HG02798 (cell line): ENCODE measurements at regions not wholly inside any gene's neighbourhood (a gene's known extent, or its start where the extent isn't known, plus 50 kb on each side); places are given as distances from the start of the nearest gene placed in this dataset.
"Not testable (repeated sequence)": the region's sequence is repeated elsewhere in the genome, so short reads cannot be mapped to it uniquely, and the experiment has no call there.

ENCODE experiments used
- ATAC-seq: cut with Tn5 transposase; IDR thresholded peaks from one replicate; pipeline ENCODE4 v1.9.1; 2021; ENCODE audit warnings: mild to moderate bottlenecking; ENCODE audit not compliant: unreplicated experiment, poor library complexity

DNA sequence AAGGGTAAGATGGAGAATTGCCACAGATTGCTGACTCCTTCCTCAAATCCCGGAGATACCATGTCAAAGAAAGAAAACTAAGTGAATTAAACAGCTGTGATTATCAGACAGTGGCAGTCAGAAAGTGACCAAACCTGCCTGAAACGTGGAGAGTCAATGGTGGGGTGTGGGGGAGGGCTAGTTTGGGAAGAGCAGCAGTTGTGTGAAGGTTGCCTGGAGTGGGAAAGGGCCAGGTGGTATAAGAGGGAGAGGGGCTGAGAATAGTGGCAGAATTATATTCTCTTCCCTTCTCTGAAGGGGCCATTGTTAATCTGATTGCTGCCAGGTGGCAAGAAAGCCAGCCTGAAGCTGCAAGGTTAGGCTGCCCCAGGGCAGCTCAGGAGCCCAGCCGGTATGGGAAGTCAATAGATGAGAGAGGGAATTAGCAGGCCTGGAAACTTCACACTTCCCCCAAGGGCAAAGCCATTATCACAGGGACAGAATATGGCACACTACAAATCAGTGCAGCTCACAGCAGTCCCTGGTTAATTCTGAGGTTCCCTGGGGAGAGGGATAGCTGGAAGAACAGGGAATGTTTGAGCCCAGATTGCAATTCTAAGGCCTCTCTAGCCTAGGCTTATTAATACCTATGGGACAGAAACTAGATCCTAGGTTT, 83.9 kb upstream of the ITGB1 start:
- ATAC-seq: no peak

DNA sequence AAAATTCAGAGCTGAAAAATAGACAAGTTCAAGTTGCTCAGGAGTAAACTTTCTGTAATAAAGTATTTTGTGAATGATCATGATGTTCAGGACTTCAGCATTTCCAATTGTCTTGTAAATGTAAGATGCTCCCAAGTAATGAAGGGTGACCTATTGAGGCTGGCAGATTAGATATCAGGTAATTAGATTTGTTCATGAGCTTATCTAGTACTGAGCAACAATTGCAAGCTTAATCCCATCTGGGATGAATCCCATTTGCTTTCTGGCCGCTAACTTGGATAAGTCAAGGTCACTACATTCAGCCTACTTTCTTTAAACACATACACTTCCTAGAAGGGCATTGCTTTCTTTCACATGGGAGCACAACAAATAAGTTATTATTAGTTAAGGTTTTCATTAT, 82.4 kb upstream of the ITGB1 start:
- no peak for ATAC-seq

DNA sequence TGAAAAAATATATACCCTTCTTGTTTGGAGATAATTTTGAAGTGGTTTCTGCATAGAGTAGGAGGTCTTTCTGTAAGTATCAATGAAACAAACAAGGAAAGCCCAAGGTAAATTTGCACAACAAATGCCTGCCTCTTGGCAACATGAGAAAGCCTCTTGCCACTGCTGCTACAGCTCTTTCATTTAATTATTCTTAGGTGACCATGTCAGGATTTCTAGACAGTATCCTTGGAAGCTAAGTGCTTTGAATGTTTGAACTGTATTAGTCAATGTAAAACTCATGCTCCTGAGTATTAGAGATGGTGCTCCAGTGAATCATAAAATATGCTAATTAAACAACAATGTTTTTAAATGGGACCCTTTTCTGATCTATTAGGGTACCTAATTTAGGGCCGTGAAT, 81.2 kb upstream of the ITGB1 start:
- ATAC-seq: no peak

DNA sequence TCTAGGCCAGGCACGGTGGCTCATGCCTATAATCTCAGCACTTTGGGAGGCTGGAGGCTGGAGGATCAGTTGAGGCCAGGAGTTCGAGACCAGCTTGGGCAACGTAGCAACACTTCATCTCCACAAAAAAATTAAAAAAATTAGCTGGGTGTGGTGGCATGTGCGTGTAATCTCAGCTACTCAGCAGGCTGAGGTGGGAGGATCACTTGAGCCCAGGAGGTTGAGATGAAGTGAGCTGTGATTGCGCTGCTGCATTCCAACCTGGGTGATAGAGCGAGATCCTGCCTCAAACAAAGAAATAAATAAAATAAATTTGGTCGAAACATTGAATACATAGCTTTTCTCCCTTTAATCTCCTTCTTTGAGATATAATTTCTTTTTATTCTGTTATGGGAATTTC, 80.6 kb upstream of the ITGB1 start:
- no peak for ATAC-seq

DNA sequence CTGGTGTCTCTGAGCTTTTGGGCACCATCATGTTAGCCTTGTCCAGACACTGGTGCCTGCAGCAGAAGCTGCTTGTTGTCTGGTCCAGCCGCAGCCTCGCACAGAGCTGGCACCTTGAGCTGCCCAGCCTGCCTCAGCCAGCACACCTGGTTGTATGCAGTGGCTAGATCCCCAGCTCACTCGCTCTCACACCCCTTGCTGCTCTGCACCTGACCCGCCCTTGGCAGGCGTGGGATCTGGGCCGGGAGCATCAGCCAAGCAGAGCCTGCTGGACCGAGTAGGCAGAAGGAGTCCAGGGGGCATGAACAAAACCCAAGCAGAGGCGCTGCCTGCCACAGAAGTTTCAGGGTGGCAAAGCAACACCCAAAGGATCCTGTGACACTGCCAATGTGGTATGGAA, 79.7 kb upstream of the ITGB1 start:
- no peak for ATAC-seq

DNA sequence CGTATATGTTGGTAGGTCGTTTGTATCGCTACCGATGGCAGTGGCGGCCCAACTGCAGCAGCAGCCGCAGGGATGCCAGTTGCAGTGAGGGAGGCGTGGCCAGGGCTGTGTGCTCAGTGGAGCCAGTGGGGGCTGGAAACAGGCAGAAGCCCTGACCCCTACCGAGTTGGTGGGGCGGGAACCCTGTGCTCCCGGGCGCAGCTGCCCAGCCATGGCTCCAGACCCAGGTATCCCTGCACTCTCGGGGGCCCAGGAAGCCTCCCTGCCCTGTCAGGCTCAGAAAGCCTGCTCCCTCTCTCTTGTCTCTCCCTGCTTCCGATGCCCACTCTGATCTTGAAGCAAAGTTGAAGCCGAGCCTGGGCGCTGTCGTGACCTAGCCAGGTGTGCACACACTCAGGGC, 78.6 kb upstream of the ITGB1 start:
- no peak for ATAC-seq

DNA sequence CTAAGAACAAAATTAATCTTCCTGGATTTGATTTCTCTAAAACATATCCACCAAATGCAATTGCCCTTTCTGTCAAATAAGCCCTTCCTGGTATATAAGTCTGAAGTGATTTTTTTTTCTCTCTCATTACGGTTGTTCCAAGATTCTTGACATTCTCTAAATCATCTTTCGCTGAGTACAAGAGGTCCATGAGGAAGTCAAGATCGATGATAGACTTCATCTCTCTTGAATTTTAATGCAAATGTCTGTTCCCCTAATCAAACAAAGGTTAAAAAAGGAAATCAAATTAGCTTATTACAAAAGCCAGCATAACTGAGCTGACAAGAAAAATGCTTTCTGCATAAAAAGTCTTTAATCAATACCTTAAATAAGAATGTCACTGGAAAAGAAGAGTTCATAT, 77.4 kb upstream of the ITGB1 start:
- ATAC-seq: no peak

DNA sequence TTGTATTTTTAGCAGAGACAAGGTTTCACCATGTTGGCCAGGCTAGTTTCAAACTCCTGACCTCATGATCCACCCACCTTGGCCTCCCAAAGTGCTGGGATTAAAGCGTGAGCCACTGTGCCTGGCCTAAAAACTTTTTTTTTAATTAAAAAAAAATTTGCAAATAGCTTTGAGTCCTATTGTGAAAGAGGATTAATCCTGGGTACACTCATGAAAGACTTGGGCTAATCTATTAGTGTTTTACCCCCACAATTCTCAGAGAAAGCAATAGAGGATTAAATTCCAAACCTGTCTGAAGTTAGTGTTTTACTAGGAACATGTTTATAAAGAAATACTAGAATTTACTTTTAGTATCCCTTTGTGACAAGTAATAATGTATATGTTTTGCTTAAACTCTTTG, 76.9 kb upstream of the ITGB1 start:
- no peak for ATAC-seq

DNA sequence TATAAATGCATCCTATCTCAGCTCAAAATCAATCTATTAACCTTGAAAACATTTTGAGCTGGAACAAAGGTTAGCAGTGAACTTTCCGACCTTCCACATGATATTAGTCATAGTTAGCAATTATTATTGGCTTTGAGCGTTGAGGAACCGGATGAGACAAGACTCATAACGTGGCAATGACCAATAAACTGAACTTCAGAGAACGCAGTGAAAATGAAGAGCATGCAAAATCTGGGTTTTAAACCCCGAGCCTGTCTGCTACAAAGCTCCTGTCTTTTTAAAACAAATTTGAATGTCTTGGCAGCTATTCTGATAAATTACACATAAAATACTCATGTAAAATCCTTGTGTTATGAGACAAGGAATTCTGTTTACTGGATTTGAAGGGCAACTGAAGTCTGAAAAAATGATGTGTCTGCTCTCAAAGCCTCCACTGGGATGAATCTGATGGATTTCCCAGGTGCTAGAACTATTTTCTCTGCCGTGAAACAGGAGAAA, 74.7 kb upstream of the ITGB1 start:
- no peak for ATAC-seq

DNA sequence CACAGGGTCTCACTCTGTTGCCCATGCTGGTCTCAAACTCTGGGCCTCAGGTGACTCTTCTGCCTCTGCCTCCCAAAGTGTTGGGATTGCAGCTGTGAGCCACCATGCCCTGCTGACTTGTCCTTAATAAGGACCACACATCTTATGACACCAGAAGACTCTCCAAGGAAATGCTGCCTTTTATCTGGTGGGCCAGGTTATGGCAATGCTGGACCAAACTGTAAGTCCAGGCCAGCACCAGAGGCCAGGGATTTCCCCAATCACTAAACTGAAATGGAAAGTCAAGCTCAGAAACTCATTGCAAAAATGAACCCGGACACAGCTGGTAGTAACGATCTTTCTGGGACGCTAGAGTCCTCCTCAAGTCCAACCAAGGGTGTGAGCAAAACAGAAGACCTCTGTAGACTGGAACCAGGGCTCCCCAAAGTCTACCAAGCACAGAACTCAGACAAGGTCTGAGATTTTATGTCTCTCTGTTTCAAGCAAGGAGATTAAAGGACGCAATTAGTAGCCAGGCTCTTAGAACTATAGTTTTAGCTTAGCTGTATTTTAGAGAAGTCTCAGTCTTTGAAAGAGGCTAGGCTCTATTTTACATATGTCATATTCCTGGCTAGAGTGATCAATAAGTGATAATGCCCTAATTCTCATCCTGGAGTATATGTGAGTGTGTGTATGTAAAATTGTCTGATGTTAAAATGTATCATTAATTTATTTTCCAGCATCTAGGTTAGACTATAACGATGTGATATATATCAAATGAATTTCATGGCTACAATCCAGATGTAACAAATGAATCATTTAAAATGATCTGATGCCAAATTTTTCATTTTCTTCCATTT, 74.0 kb upstream of the ITGB1 start:
- ATAC-seq: no peak

DNA sequence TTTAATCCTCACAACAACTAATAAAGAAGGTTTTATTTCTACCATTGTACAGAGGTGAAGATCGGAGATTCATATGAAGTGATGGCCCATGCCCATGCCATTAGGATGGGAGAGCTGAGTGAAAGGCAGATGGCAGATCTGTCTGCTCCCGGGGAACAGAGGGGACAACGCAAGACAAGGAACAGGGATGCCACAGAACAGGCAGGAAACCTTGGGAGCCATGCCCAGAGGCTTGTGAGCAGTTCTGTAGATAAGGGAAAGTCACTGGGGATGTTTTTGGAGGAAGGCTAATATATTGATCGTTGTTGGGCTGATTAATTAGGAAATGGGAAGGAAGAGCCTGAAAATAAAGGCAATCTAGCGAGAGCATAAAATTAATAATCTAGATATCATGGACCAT, 73.1 kb upstream of the ITGB1 start:
- ATAC-seq: no peak

DNA sequence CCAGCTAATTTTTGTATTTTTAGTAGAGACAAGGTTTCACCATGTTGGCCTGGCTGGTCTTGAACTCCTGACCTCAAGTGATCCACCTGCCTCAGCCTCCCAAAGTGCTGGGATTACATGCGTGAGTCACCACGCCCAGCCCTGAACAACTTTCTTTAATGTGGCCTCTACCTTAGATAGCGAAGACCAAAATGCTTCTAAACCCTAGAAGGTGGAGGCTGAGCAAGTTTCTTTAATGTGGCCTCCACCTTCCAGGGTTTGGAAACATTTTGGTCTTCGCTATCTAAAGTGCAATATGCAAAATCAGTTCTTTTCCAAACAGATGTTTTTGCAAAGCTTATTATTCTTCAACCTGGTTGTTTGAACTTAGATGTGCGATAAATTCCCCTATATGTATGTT, 70.5 kb upstream of the ITGB1 start:
- ATAC-seq: not testable (repeated sequence)

DNA sequence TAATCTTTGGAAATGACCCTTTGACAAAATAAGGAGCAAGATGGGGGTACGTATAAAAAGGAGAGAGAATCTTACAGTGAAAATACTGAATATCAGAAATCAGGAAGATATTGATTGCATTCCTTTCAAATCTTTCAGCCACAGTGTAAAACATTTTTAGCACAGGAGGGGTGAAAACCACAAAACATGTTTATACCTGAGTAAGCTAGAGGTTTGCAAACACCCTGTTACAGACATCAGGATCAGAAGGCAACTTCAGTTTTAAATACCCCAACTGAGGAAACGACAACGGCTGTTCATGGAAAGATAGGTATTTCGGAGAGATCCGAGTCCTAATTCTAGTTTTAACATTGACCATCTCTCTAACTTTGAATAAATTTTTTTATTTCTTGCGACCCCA, 69.1 kb upstream of the ITGB1 start:
- ATAC-seq: no peak

DNA sequence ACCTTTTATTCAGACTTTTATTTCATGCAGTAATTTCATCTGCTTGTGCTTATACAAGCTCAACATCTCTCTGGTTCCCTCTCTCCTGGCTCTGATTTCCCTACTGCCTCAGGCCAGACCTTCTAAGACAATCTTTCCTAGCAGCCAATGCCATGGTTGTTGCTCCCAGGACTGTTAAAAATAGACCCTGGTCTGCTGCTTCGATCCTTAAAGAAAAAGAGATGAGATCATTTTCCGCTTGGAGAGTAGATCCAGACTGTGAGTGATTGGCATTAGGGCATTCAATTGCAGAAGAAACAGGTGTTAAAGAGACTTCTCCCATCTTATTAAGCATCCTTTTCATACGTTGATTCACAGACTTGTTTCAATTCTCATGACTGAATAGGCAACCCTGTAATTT, 68.4 kb upstream of the ITGB1 start:
- ATAC-seq: no peak

DNA sequence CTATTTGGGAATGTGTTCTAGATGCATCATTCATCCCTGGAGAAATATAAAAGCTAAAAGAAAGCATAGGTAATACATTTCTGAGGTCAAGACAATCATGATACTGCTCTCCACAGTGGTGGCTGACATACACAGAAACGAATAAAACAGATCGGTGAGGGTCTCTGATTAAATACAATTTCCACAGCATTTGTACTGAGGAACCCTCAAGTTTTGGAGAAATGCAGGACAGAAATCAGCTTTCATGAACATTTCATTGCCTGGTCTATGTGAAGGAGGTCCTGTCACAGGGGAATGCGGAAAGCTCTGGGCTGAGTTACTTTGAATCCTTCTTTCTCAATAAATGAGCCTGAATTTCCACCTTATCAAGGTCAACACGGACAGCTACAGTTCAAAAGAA, 67.9 kb upstream of the ITGB1 start:
- no peak for ATAC-seq

DNA sequence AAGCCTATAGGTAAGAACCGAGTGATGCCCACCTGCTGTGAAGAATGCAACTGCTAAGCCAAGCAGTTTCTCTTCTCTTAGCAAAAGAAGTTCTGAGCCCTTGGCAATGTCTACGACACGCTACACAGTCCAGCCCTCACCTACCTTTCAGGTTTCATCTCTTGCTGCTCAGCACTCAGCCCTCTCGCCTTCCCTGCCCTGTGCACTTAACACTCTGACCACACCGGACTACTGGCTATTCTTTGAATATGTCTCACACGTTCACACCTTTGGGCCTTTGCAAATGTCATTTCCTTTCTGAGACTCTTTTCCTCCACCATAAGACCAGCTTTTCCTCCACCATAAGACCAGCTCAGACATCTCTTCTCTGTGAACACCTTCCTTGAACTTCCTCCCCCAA, 67.0 kb upstream of the ITGB1 start:
- ATAC-seq: peak; percentile 83

DNA sequence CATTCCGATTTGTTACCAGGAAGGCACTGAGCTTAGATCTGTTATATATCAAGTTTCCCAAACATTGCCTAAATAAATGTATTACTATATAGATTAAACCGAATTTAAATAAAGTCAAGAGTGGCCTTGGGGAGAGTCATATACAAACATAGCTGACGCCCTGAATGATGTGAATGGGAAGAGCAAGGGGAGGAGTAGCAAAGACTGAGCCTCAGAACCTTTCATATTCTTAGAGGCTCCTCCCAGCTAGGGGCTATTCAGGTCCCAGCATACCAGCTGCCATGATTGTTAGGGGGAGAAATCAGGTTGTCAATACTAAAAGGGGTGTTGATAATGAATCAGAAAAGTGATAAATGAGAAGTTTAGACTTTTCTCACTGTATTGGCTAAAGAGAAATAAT, 64.7 kb upstream of the ITGB1 start:
- no peak for ATAC-seq

DNA sequence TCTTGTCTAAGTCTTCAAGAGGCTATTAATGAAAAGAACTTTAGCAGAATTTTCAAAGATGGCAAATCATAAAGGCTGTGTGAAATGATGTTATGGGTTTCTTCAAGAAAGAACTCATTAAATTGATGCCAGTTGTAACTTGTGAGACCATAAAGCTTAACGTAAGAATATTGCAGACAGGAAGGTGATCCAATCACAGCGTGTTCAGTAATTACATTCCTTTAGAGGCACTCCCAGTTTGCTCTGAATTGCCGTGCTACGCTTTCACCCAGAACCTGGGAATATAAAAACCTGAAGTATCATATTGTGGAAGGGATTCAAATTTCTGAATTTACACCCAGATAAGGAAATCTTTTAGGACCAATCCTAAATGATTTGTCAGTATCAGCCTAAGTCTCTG, 64.1 kb upstream of the ITGB1 start:
- ATAC-seq: no peak

DNA sequence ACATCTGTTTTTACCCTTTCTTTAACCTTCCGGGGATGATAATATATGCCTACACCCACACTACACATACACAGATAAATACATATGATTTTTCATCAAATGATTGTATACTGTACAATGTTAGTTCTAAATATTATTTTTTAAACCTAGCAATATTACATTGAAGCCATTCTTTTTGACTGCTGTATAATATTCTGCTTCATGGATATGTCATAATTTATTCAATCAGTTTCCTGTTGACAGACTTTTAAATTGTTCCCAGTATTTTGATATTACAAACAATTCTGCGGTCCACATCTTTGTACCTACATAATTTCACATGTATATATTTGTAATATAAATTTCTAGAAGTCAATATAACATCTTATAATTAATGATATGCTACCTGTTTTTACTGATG, 59.0 kb upstream of the ITGB1 start:
- no peak for ATAC-seq

DNA sequence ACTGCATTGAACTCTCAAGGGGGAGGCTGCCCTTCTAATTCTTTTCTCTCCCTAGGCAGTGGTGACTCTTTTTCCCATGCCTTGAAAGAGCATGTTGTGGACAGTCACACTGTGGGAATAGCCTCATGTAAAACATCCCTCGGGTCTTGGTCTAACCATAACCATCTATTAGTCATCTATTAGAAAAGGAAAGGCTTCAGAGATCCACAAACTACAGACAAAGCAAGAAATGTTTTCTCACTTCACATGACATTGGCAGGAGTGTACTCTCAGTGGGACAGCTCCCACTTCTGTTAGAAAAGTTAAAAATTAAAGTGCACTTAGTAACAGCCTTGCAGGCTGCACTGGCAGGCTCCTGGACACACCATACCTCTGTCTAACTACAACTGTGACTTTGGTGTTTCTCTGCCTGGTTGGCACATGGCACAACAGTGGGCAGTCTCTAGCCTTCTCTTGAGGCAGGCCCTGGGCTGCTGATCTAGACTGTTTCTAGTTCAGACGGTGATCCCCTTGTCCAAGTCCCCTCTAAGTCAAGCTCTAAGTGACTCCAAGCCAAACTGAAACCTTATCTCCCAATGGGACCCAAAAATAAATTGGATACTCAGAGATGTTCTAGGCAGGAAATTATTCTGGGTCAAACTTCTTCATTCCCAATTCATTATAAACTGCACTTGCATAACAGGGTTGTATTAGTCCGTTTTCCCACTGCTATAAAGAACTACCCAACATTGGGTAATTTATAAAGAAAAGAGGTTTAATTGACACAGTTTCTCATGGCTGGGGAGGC, 57.9 kb upstream of the ITGB1 start:
- no peak for ATAC-seq

DNA sequence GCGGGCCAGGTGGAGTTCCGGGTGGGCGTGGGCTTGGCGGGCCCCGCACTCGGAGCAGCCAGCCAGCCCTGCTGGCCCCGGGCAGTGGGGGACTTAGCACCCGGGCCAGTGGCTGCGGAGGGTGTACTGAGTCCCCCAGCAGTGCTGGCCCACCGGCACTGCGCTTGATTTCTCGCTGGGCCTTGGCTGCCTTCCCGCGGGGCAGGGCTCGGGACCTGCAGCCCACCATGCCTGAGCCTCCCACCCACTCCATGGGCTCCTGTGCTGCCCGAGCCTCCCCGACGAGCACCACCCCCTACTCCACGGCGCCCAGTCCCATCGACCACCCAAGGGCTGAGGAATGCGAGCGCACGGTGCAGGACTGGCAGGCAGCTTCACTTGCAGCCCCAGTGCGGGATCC, 55.3 kb upstream of the ITGB1 start:
- not testable (repeated sequence) for ATAC-seq
